HL-60 (cell line): ENCODE measurements at regions not wholly inside any gene's neighbourhood (a gene's known extent, or its start where the extent isn't known, plus 50 kb on each side); places are given as distances from the start of the nearest gene placed in this dataset.

Experiments
- DNase-seq, 2 experiments: peaks; one replicate each; pipeline ENCODE4 v3.0.0-alpha.2; 2010 to 2020; ENCODE audit warnings: low read depth in 1 of 2, low spot score in 1 of 2
- H3K27ac ChIP-seq: fragments of 250-450 bp; sonication (Bioruptor Pico); replicated peaks from 2 replicates; pipeline ENCODE4 v1.5.1; 2020; ENCODE audit warnings: mild to moderate bottlenecking, moderate library complexity
- H3K27me3 ChIP-seq: fragments of 250-450 bp; sonication (Bioruptor Pico); 2 replicates; pipeline ENCODE4 v1.5.1; 2021; ENCODE audit warnings: mild to moderate bottlenecking, moderate library complexity; ENCODE audit not compliant: insufficient read depth, poor library complexity, severe bottlenecking
- H3K4me3 ChIP-seq: replicated peaks from 2 replicates; pipeline ENCODE4 v1.5.1; 2011; ENCODE audit warnings: mild to moderate bottlenecking, control low read depth, low read length; ENCODE audit not compliant: insufficient read depth
- CTCF ChIP-seq: IDR thresholded peaks from one replicate; pipeline ENCODE4 v1.5.1; 2011; ENCODE audit warnings: low read length, control low read depth, inconsistent platforms; ENCODE audit not compliant: insufficient read depth
- GABPA ChIP-seq: IDR thresholded peaks from 2 replicates; pipeline ENCODE4 v1.6.1; 2012; ENCODE audit warnings: low read depth
- POLR2AphosphoS5 ChIP-seq: IDR thresholded peaks from 2 replicates; pipeline ENCODE4 v1.6.1; 2012; ENCODE audit warnings: low read depth
- SPI1 ChIP-seq: IDR thresholded peaks from 2 replicates; pipeline ENCODE4 v1.6.1; 2012; ENCODE audit warnings: low read depth, mild to moderate bottlenecking, borderline replicate concordance
- TF ChIP-seq, protein P1 (sequence below): IDR thresholded peaks from 2 replicates; pipeline ENCODE4 v1.6.1; 2012; ENCODE audit warnings: low read depth; ENCODE audit not compliant: insufficient replicate concordance

- H3K27ac ChIP-seq, result no peak overlapping the region
Measured at GRCh38 chr9:79166005-79166404, 405.8 kb upstream of the TLE4 start.

GRCh38 chr9:79170643-79171042 is 401.1 kb upstream of the TLE4 start:
- no peak for TF ChIP-seq POLR2AphosphoS5
- TF ChIP-seq GABPA, result no peak
- TF ChIP-seq, protein P1, sequence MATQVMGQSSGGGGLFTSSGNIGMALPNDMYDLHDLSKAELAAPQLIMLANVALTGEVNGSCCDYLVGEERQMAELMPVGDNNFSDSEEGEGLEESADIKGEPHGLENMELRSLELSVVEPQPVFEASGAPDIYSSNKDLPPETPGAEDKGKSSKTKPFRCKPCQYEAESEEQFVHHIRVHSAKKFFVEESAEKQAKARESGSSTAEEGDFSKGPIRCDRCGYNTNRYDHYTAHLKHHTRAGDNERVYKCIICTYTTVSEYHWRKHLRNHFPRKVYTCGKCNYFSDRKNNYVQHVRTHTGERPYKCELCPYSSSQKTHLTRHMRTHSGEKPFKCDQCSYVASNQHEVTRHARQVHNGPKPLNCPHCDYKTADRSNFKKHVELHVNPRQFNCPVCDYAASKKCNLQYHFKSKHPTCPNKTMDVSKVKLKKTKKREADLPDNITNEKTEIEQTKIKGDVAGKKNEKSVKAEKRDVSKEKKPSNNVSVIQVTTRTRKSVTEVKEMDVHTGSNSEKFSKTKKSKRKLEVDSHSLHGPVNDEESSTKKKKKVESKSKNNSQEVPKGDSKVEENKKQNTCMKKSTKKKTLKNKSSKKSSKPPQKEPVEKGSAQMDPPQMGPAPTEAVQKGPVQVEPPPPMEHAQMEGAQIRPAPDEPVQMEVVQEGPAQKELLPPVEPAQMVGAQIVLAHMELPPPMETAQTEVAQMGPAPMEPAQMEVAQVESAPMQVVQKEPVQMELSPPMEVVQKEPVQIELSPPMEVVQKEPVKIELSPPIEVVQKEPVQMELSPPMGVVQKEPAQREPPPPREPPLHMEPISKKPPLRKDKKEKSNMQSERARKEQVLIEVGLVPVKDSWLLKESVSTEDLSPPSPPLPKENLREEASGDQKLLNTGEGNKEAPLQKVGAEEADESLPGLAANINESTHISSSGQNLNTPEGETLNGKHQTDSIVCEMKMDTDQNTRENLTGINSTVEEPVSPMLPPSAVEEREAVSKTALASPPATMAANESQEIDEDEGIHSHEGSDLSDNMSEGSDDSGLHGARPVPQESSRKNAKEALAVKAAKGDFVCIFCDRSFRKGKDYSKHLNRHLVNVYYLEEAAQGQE, result no peak
- TF ChIP-seq SPI1, result no peak
- TF ChIP-seq CTCF, result no peak
- Histone ChIP-seq H3K27ac (no peak overlapping the region), H3K27me3 (no peaks in the 10 kb centered on the region), H3K4me3 (no peak overlapping the region)
- no peak for DNase-seq

More at GRCh38 chr9:79166005-79166404, 405.8 kb upstream of the TLE4 start:
- Histone ChIP-seq H3K4me3 (no peak overlapping the region), H3K27me3 (no peaks in the 10 kb centered on the region)
- no peak for DNase-seq
- TF ChIP-seq GABPA (no peak), POLR2AphosphoS5 (no peak), SPI1 (no peak), CTCF (no peak)
- TF ChIP-seq, protein P1, result no peak

GRCh38 chr9:79173932-79174331 is 397.8 kb upstream of the TLE4 start:
- Histone ChIP-seq H3K27me3 (no peaks in the 10 kb centered on the region), H3K27ac (no peak overlapping the region), H3K4me3 (no peak overlapping the region)
- TF ChIP-seq, protein P1, result no peak
- TF ChIP-seq CTCF, result no peak
- DNase-seq, result no peak
